Activated CD8-positive, alpha-beta T cell treated with anti-CD3 and anti-CD28 coated beads for 36 hours (primary cell): ENCODE measurements at regions not wholly inside any gene's neighbourhood (a gene's known extent, or its start where the extent isn't known, plus 50 kb on each side); places are given as distances from the start of the nearest gene placed in this dataset.
"Not testable (repeated sequence)": the region's sequence is repeated elsewhere in the genome, so short reads cannot be mapped to it uniquely, and the experiment has no call there.

Experiments used
- ATAC-seq: fragments of 200-7000 bp; cut with Tn5 transposase; one replicate; pipeline ENCODE4 v1.10.0; 2021; ENCODE audit warnings: mild to moderate bottlenecking, moderate library complexity
- CTCF ChIA-PET: fragments of 350-600 bp; sonication (Branson Sonifier 250); formaldehyde crosslinking; loops from one replicate; lab custom pipeline; 2021; ENCODE audit warnings: antibody characterized with exemption; lab: Charles Lee
- POLR2A ChIA-PET: fragments of 350-600 bp; sonication (Branson Sonifier 250); formaldehyde crosslinking; loops from one replicate; lab custom pipeline; 2021; ENCODE audit warnings: antibody characterized with exemption; lab: Charles Lee
- DNase-seq: peaks from one replicate; pipeline ENCODE4 v3.0.0-alpha.2; 2020
- H3K27ac Mint-ChIP-seq: one replicate; pipeline ENCODE4 v1.8.0; 2021; ENCODE audit warnings: mild to moderate bottlenecking, mixed read lengths
- H3K27me3 Mint-ChIP-seq: one replicate; pipeline ENCODE4 v1.8.0; 2021; ENCODE audit warnings: mixed read lengths
- H3K36me3 Mint-ChIP-seq: one replicate; pipeline ENCODE4 v1.8.0; 2021; ENCODE audit warnings: low read depth, mixed read lengths
- H3K4me1 Mint-ChIP-seq: one replicate; pipeline ENCODE4 v1.8.0; 2021; ENCODE audit warnings: low read depth, mixed read lengths
- H3K4me3 Mint-ChIP-seq: one replicate; pipeline ENCODE4 v1.8.0; 2021; ENCODE audit warnings: mild to moderate bottlenecking, moderate library complexity, mixed read lengths
- H3K9me3 Mint-ChIP-seq: one replicate; pipeline ENCODE4 v1.8.0; 2021; ENCODE audit warnings: mixed read lengths
- CTCF ChIP-seq: fragments of 200-600 bp; IDR thresholded peaks from one replicate; pipeline ENCODE4 v1.8.0; 2022; ENCODE audit warnings: antibody characterized with exemption, mild to moderate bottlenecking
- intact Hi-C: fragments of 100-400 bp; cut with micrococcal nuclease; formaldehyde crosslinking; loops from one replicate; pipeline ENCODE4 v1.10.0; 2022

GRCh38 chr10:46104071-46104585 is 58.1 kb upstream of the MSMB start:
- H3K4me1 Mint-ChIP-seq: peaks cover 12% of the 10 kb centered on the region
- ATAC-seq (no peak), DNase-seq (no peak)
- POLR2A ChIA-PET: no interaction called here
- TF ChIP-seq CTCF: no peak
- peaks cover 8% of the 10 kb centered on the region for H3K27me3 Mint-ChIP-seq
- H3K36me3 Mint-ChIP-seq: no peaks in the 10 kb centered on the region
- CTCF ChIA-PET: no interaction called here
- no peak overlapping the region for H3K4me3 Mint-ChIP-seq
- no peaks in the 10 kb centered on the region for H3K9me3 Mint-ChIP-seq
- intact Hi-C loops: no loop called here
- no peak overlapping the region for H3K27ac Mint-ChIP-seq

- H3K27ac Mint-ChIP-seq, POLR2A ChIA-PET, H3K9me3 Mint-ChIP-seq, intact Hi-C loops, ATAC-seq, DNase-seq, H3K36me3 Mint-ChIP-seq, H3K27me3 Mint-ChIP-seq: not testable (repeated sequence)
- H3K4me1 Mint-ChIP-seq: peaks cover 12% of the 10 kb centered on the region
- peak overlapping the region; percentile 49 for H3K4me3 Mint-ChIP-seq
- CTCF ChIA-PET: interaction anchor here (1.9 kb wide), 1 partner anchor 179 kb away, joined by 5 read pairs; no protein-coding TSS in a partner anchor
Measured at GRCh38 chr10:46105416-46105815, 59.3 kb upstream of the MSMB start.

GRCh38 chr10:46105856-46106409 is 59.9 kb upstream of the MSMB start:
- H3K27me3 Mint-ChIP-seq, H3K9me3 Mint-ChIP-seq, intact Hi-C loops, DNase-seq, H3K36me3 Mint-ChIP-seq: not testable (repeated sequence)
- POLR2A ChIA-PET: interaction anchor here (1.4 kb wide), 1 partner anchor 163 kb away, joined by 3 read pairs; no protein-coding TSS in a partner anchor
- peak; percentile 10 for ATAC-seq
- Mint-ChIP-seq H3K4me3 (peak overlapping the region; percentile 49), H3K4me1 (peaks cover 12% of the 10 kb centered on the region), H3K27ac (peak overlapping the region; percentile 61)
- CTCF ChIA-PET: interaction anchor here (1.8 to 1.9 kb wide), 2 partner anchors 177 to 178 kb away, joined by 4 to 5 read pairs; no protein-coding TSS in a partner anchor

GRCh38 chr10:46106410-46107255 is 60.6 kb upstream of the MSMB start:
- H3K27ac Mint-ChIP-seq: peak overlapping the region; percentile 21
- ATAC-seq (peak; percentile 97), DNase-seq (peak; percentile 68)
- CTCF ChIA-PET: interaction anchor here (1.8 to 1.9 kb wide), 2 partner anchors 176 to 178 kb away, joined by 4 to 5 read pairs; no protein-coding TSS in a partner anchor
- no peaks in the 10 kb centered on the region for H3K9me3 Mint-ChIP-seq
- H3K27me3 Mint-ChIP-seq: peaks cover 8% of the 10 kb centered on the region
- H3K36me3 Mint-ChIP-seq: no peaks in the 10 kb centered on the region
- peaks cover 12% of the 10 kb centered on the region for H3K4me1 Mint-ChIP-seq
- intact Hi-C loops: no loop called here
- peak overlapping the region; percentile 81 for H3K4me3 Mint-ChIP-seq
- no peak for TF ChIP-seq CTCF
- POLR2A ChIA-PET: interaction anchor here (0.6 to 1.5 kb wide), 5 partner anchors 12 to 178 kb away, joined by 3 to 4 read pairs (median 3); no protein-coding TSS in a partner anchor

GRCh38 chr10:46108158-46108499 is 62.1 kb upstream of the MSMB start:
- H3K4me1 Mint-ChIP-seq: peaks cover 12% of the 10 kb centered on the region
- ATAC-seq, DNase-seq, H3K36me3 Mint-ChIP-seq, H3K27me3 Mint-ChIP-seq, H3K9me3 Mint-ChIP-seq, intact Hi-C loops, CTCF ChIA-PET, POLR2A ChIA-PET, H3K27ac Mint-ChIP-seq, H3K4me3 Mint-ChIP-seq: not testable (repeated sequence)

- H3K27me3 Mint-ChIP-seq, H3K9me3 Mint-ChIP-seq, H3K4me1 Mint-ChIP-seq, intact Hi-C loops, H3K4me3 Mint-ChIP-seq, H3K36me3 Mint-ChIP-seq, DNase-seq, H3K27ac Mint-ChIP-seq, POLR2A ChIA-PET, CTCF ChIA-PET, ATAC-seq: not testable (repeated sequence)
Measured at GRCh38 chr10:46154271-46154670, 108.2 kb upstream of the MSMB start.

- CTCF ChIA-PET, H3K27ac Mint-ChIP-seq, POLR2A ChIA-PET, H3K9me3 Mint-ChIP-seq, H3K4me1 Mint-ChIP-seq, ATAC-seq, intact Hi-C loops, DNase-seq, H3K27me3 Mint-ChIP-seq, H3K36me3 Mint-ChIP-seq, H3K4me3 Mint-ChIP-seq: not testable (repeated sequence)
Measured at GRCh38 chr10:46154683-46155082, 108.6 kb upstream of the MSMB start.

- H3K27me3 Mint-ChIP-seq, ATAC-seq, H3K9me3 Mint-ChIP-seq, H3K4me3 Mint-ChIP-seq, CTCF ChIA-PET, DNase-seq, POLR2A ChIA-PET, H3K36me3 Mint-ChIP-seq, H3K4me1 Mint-ChIP-seq, intact Hi-C loops, H3K27ac Mint-ChIP-seq: not testable (repeated sequence)
Measured at GRCh38 chr10:46156866-46157265, 110.8 kb upstream of the MSMB start.
